Left lung (tissue), 4 donors: ENCODE measurements at regions not wholly inside any gene's neighbourhood (a gene's known extent, or its start where the extent isn't known, plus 50 kb on each side); places are given as distances from the start of the nearest gene placed in this dataset.

ENCODE experiments used
- ATAC-seq: fragments of 200-7000 bp; cut with Tn5 transposase; one replicate; pipeline ENCODE4 v1.9.1; 2020; ENCODE audit warnings: moderate library complexity
- DNase-seq, 4 donors: peaks; one replicate each; pipeline ENCODE4 v3.0.0-alpha.2; 2013 to 2020
- H3K27ac ChIP-seq, 2 donors: fragments of 200-600 bp; sonication (generic) in 1 of 2; one replicate each; pipeline versions ENCODE4 v1.5.0 to v1.8.0; 2020 to 2021
- H3K27me3 ChIP-seq, 2 donors: fragments of 200-600 bp; sonication (generic) in 1 of 2; one replicate each; pipeline versions ENCODE4 v1.5.0 to v1.8.0; 2020 to 2021
- H3K36me3 ChIP-seq, 2 donors: fragments of 200-600 bp; sonication (generic) in 1 of 2; one replicate each; pipeline versions ENCODE4 v1.5.0 to v1.8.0; 2020 to 2021
- H3K4me1 ChIP-seq, 2 donors: fragments of 200-600 bp; one replicate each; pipeline ENCODE4 v1.8.0; 2021
- H3K4me3 ChIP-seq, 2 donors: fragments of 200-600 bp; sonication (generic) in 1 of 2; one replicate each; pipeline versions ENCODE4 v1.5.0 to v1.8.0; 2020 to 2021; ENCODE audit warnings: mild to moderate bottlenecking in 1 of 2
- H3K9me3 ChIP-seq, 2 donors: fragments of 200-600 bp; sonication (generic) in 1 of 2; one replicate each; pipeline versions ENCODE4 v1.5.0 to v1.8.0; 2020 to 2021
- intact Hi-C, 2 donors: fragments of 100-400 bp; cut with DNase I; formaldehyde crosslinking; loops; one replicate each; pipeline versions ENCODE4 v1.11.2 to v1.14.2; 2022
- TF ChIP-seq, protein P1 (sequence below), 2 donors: fragments of 200-600 bp; sonication (generic) in 1 of 2; IDR thresholded peaks; one replicate each; pipeline versions ENCODE4 v1.5.0 to v1.8.0; 2021; ENCODE audit warnings: antibody characterized with exemption in 2 of 2
- donor health status: DM: no; HTN: yes; CAD: no.
- donor health status: DM: no; HTN: no; CAD: no.

DNA sequence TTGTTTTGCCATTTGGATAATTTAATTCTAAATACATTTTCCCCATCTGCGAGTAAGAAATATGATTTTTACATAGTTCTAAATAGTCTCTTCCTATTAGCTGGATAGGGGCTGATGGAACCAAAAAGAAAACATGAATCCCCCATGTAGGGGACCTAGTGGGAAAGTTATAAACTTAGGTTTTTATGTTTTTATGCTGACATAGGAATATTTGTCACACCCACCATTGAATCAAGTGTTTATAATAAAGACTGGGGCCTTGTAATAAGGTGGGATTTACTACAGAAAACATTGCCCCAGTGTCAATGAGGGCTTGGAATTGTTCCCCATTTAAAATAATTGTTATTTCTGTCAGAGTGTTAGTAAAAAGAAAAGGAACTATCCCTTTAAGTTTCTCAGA, 2506.6 kb downstream of the PCDH7 start:
- intact Hi-C loops, result no loop called here
- peaks cover 0 to 8% of the 10 kb centered on the region in 2 donors for H3K9me3 ChIP-seq
- H3K4me3 ChIP-seq, result no peak overlapping the region
- no peaks in the 10 kb centered on the region for H3K27me3 ChIP-seq
- no peaks in the 10 kb centered on the region for H3K4me1 ChIP-seq
- TF ChIP-seq, protein P1, sequence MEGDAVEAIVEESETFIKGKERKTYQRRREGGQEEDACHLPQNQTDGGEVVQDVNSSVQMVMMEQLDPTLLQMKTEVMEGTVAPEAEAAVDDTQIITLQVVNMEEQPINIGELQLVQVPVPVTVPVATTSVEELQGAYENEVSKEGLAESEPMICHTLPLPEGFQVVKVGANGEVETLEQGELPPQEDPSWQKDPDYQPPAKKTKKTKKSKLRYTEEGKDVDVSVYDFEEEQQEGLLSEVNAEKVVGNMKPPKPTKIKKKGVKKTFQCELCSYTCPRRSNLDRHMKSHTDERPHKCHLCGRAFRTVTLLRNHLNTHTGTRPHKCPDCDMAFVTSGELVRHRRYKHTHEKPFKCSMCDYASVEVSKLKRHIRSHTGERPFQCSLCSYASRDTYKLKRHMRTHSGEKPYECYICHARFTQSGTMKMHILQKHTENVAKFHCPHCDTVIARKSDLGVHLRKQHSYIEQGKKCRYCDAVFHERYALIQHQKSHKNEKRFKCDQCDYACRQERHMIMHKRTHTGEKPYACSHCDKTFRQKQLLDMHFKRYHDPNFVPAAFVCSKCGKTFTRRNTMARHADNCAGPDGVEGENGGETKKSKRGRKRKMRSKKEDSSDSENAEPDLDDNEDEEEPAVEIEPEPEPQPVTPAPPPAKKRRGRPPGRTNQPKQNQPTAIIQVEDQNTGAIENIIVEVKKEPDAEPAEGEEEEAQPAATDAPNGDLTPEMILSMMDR (IDR thresholded peaks at IDR 0.05), result no peak
- no peak for ATAC-seq
- no peaks in the 10 kb centered on the region for H3K36me3 ChIP-seq
- H3K27ac ChIP-seq, result no peak overlapping the region
- no peak for DNase-seq

DNA sequence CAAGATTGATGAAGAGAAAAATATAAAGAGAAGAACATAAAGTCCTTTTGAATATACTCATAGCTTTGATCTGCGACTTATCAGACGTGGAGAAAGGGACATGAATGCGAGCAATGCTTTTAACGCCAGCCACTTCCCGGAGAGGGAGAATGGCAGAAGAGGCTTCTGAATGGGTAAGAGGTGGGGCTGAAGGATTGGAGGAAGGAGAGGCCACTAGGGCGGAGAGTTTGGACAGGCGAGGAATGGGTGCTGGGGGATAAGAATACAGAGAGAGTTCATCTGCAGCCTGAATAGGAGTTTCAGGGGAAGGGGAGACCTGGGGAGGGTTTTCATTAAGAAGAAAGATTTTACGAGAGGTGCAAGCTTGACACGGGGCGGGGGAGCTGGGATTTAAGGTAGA, 2534.9 kb downstream of the PCDH7 start:
- ATAC-seq, result no peak
- TF ChIP-seq, protein P1 (IDR thresholded peaks at IDR 0.05), result no peak
- Histone ChIP-seq H3K9me3 (peaks cover 0 to 3% of the 10 kb centered on the region in 2 donors), H3K27me3 (no peaks in the 10 kb centered on the region), H3K4me3 (no peak overlapping the region), H3K27ac (no peak overlapping the region), H3K4me1 (no peaks in the 10 kb centered on the region), H3K36me3 (no peaks in the 10 kb centered on the region)
- intact Hi-C loops, result no loop called here
- no peak for DNase-seq

DNA sequence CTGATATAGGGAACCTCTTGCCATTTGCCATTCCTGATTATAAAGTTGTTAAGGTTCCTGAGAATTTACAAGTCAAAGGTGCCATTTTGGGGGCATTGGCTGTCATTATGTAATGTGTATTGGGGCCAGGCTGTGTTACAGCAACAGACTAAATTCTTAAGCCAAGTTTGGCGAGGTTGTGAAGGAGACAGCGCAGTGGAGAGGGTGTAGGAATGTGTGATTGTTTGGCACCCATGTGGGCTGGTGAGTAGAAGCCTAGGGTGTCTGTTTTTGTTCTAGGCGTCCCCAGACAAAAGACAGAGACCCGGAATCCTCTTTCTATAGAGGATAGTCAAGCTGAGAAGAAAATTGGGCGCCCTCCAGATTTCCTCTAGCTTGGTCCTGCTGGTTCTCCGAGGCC, 2535.3 kb downstream of the PCDH7 start:
- intact Hi-C loops, result no loop called here
- no peak overlapping the region for H3K4me3 ChIP-seq
- no peaks in the 10 kb centered on the region for H3K36me3 ChIP-seq
- H3K9me3 ChIP-seq, result peaks cover 0 to 3% of the 10 kb centered on the region in 2 donors
- ATAC-seq (no peak), DNase-seq (no peak)
- TF ChIP-seq, protein P1 (IDR thresholded peaks at IDR 0.05), result no peak
- no peak overlapping the region for H3K27ac ChIP-seq
- H3K27me3 ChIP-seq, result no peaks in the 10 kb centered on the region
- no peaks in the 10 kb centered on the region for H3K4me1 ChIP-seq

DNA sequence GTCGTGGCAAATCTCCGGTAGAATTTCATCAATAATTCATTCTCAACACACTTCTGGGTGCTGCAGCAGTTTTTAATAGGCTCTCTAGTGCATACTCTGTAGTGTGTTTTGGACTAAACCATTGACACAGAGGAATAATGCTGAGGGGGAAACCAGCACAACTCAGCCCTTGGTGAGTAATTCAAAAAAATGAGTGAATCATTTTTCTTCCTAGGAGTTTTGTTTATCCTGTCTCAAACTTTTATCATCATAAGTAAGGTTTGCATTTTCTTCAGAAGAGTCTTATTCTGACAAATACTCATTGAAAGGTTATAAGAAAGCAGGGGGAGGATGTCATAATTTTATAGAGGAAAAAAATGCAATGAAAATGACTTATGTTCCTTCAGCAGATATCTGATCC, 2542.7 kb downstream of the PCDH7 start:
- intact Hi-C loops, result no loop called here
- no peaks in the 10 kb centered on the region for H3K36me3 ChIP-seq
- TF ChIP-seq, protein P1 (IDR thresholded peaks at IDR 0.05), result no peak
- ATAC-seq (no peak), DNase-seq (no peak)
- H3K27me3 ChIP-seq, result no peaks in the 10 kb centered on the region
- H3K4me3 ChIP-seq, result no peak overlapping the region
- no peaks in the 10 kb centered on the region for H3K9me3 ChIP-seq
- no peaks in the 10 kb centered on the region for H3K4me1 ChIP-seq
- no peak overlapping the region for H3K27ac ChIP-seq

DNA sequence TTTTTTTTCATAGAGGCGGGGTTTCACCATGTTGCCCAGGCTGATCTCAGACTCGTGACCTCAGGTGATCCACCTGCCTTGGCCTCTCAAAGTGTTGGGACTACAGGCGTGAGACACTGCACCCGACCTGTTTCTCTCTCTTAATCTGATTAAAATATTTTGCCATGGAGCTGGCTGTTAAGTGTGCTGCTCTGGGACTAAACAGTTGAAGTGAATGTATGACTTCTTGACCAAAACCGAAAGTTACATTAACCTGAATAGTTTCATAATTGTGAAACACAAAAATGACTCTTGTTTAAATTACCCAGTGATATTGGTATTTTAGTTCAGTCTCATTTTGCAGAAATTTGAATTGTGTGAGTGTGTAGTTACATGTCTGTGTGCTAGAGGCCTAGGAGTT, 2548.6 kb downstream of the PCDH7 start:
- H3K4me3 ChIP-seq, result no peak overlapping the region
- no peaks in the 10 kb centered on the region for H3K36me3 ChIP-seq
- no peak overlapping the region for H3K27ac ChIP-seq
- no peaks in the 10 kb centered on the region for H3K27me3 ChIP-seq
- no peaks in the 10 kb centered on the region for H3K9me3 ChIP-seq
- DNase-seq (no peak), ATAC-seq (no peak)
- intact Hi-C loops, result no loop called here
- TF ChIP-seq, protein P1 (IDR thresholded peaks at IDR 0.05), result no peak
- H3K4me1 ChIP-seq, result no peaks in the 10 kb centered on the region
